Ishikawa (cell line): ENCODE measurements at regions not wholly inside any gene's neighbourhood (a gene's known extent, or its start where the extent isn't known, plus 50 kb on each side); places are given as distances from the start of the nearest gene placed in this dataset.

ENCODE experiments used
- CEBPB ChIP-seq: IDR thresholded peaks from 2 replicates; pipeline ENCODE4 v1.6.1; 2012
- CREB1 ChIP-seq: IDR thresholded peaks from 2 replicates; pipeline ENCODE4 v1.6.1; 2012; ENCODE audit warnings: low read depth
- EGR1 ChIP-seq: IDR thresholded peaks from 2 replicates; pipeline ENCODE4 v1.6.1; 2012
- EP300 ChIP-seq: IDR thresholded peaks from 2 replicates; pipeline ENCODE4 v1.6.1; 2012; ENCODE audit warnings: borderline replicate concordance
- FOXM1 ChIP-seq: IDR thresholded peaks from 2 replicates; pipeline ENCODE4 v1.6.1; 2012; ENCODE audit warnings: low read depth, borderline replicate concordance
- MAX ChIP-seq: IDR thresholded peaks from 2 replicates; pipeline ENCODE4 v1.6.1; 2012
- NFIC ChIP-seq: IDR thresholded peaks from 2 replicates; pipeline ENCODE4 v1.6.1; 2012
- REST ChIP-seq: IDR thresholded peaks from 2 replicates; pipeline ENCODE4 v1.6.1; 2012; ENCODE audit warnings: low read depth, mild to moderate bottlenecking
- TAF1 ChIP-seq: IDR thresholded peaks from 2 replicates; pipeline ENCODE4 v1.6.1; 2012; ENCODE audit warnings: low read depth, mild to moderate bottlenecking
- TEAD4 ChIP-seq: IDR thresholded peaks from 2 replicates; pipeline ENCODE4 v1.6.1; 2012
- YY1 ChIP-seq: IDR thresholded peaks from 2 replicates; pipeline ENCODE4 v1.6.1; 2012; ENCODE audit warnings: low read depth
- ZBTB7A ChIP-seq: IDR thresholded peaks from 2 replicates; pipeline ENCODE4 v1.6.1; 2012; ENCODE audit warnings: low read depth
- TF ChIP-seq, protein P1 (sequence below): IDR thresholded peaks from 2 replicates; pipeline ENCODE4 v1.6.1; 2012

- no peak for TF ChIP-seq EGR1
- no peak for TF ChIP-seq REST
- no peak for TF ChIP-seq EP300
- TF ChIP-seq MAX: no peak
- TF ChIP-seq, protein P1, sequence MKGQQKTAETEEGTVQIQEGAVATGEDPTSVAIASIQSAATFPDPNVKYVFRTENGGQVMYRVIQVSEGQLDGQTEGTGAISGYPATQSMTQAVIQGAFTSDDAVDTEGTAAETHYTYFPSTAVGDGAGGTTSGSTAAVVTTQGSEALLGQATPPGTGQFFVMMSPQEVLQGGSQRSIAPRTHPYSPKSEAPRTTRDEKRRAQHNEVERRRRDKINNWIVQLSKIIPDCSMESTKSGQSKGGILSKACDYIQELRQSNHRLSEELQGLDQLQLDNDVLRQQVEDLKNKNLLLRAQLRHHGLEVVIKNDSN: no peak
- TF ChIP-seq NFIC: no peak
- TF ChIP-seq ZBTB7A: no peak
- no peak for TF ChIP-seq YY1
- no peak for TF ChIP-seq CEBPB
- TF ChIP-seq CREB1: no peak
- TF ChIP-seq FOXM1: no peak
- TF ChIP-seq TEAD4: no peak
- TF ChIP-seq TAF1: no peak
These were observed 425.5 kb downstream of the TSN start for GRCh38 chr2:122180972-122181371.
